Hepatocyte (in vitro differentiated cells): ENCODE measurements at regions not wholly inside any gene's neighbourhood (a gene's known extent, or its start where the extent isn't known, plus 50 kb on each side); places are given as distances from the start of the nearest gene placed in this dataset.

Experiments used
- DNase-seq: peaks from one replicate; pipeline ENCODE4 v3.0.0-alpha.2; 2016; ENCODE audit warnings: low spot score
- H2AFZ ChIP-seq: fragments of 200-600 bp; sonication (generic); 2 replicates; pipeline ENCODE4 v1.6.0; 2016; ENCODE audit warnings: antibody characterized with exemption, mild to moderate bottlenecking
- H3K27ac ChIP-seq: fragments of 200-600 bp; sonication (generic); 2 replicates; pipeline ENCODE4 v1.5.1; 2016; ENCODE audit warnings: mild to moderate bottlenecking
- H3K27me3 ChIP-seq: fragments of 200-600 bp; sonication (generic); 2 replicates; pipeline ENCODE4 v1.6.1; 2016
- H3K36me3 ChIP-seq: fragments of 200-600 bp; sonication (generic); replicated peaks from 2 replicates; pipeline ENCODE4 v1.5.1; 2016; ENCODE audit warnings: low read depth; ENCODE audit not compliant: insufficient read depth
- H3K4me1 ChIP-seq: fragments of 200-600 bp; sonication (generic); 2 replicates; pipeline ENCODE4 v1.5.1; 2016; ENCODE audit warnings: mild to moderate bottlenecking, moderate library complexity; ENCODE audit not compliant: insufficient read depth
- H3K4me2 ChIP-seq: fragments of 200-600 bp; sonication (generic); 2 replicates; pipeline ENCODE4 v1.6.0; 2016
- H3K4me3 ChIP-seq: fragments of 200-600 bp; sonication (generic); 2 replicates; pipeline ENCODE4 v1.5.1; 2016; ENCODE audit warnings: mild to moderate bottlenecking
- H3K79me2 ChIP-seq: fragments of 200-600 bp; sonication (generic); 2 replicates; pipeline ENCODE4 v1.6.0; 2017; ENCODE audit warnings: mild to moderate bottlenecking
- H3K9me2 ChIP-seq: fragments of 200-600 bp; sonication (generic); replicated peaks from 2 replicates; pipeline ENCODE4 v1.6.0; 2017; ENCODE audit warnings: mild to moderate bottlenecking; ENCODE audit not compliant: insufficient read depth
- H3K9me3 ChIP-seq: fragments of 200-600 bp; sonication (generic); 2 replicates; pipeline ENCODE4 v1.5.1; 2016; ENCODE audit warnings: low read depth, mild to moderate bottlenecking
- H4K20me1 ChIP-seq: fragments of 200-600 bp; sonication (generic); 2 replicates; pipeline ENCODE4 v1.6.0; 2016; ENCODE audit warnings: mild to moderate bottlenecking; ENCODE audit not compliant: insufficient read depth, poor library complexity, severe bottlenecking
- CTCF ChIP-seq: fragments of 200-600 bp; sonication (generic); IDR thresholded peaks from 2 replicates; pipeline ENCODE4 v1.5.1; 2016; ENCODE audit warnings: antibody characterized with exemption, mild to moderate bottlenecking; ENCODE audit not compliant: poor library complexity
- EZH2 ChIP-seq: fragments of 200-600 bp; sonication (generic); IDR thresholded peaks from 2 replicates; pipeline ENCODE4 v1.6.1; 2016; ENCODE audit warnings: antibody characterized with exemption, mild to moderate bottlenecking, borderline replicate concordance
- EZH2phosphoT487 ChIP-seq: fragments of 200-600 bp; sonication (generic); IDR thresholded peaks from one replicate; pipeline ENCODE4 v1.6.1; 2018; ENCODE audit warnings: antibody characterized with exemption, mild to moderate bottlenecking, low read depth, moderate library complexity; ENCODE audit not compliant: unreplicated experiment, severe bottlenecking
- WGBS: methylation state at CpG from one replicate; pipeline ENCODE4 v1.1.6; 2016; ENCODE audit warnings: low lambda C conversion rate; ENCODE audit errors: missing lambda C conversion rate; 5-methylcytosine and 5-hydroxymethylcytosine counted together

GRCh38 chr22:22185844-22186499, 58.6 kb upstream of the VPREB1 start:
- Histone ChIP-seq H3K4me2 (no peak overlapping the region), H3K27me3 (peaks cover 35% of the 10 kb centered on the region), H3K9me3 (no peaks in the 10 kb centered on the region), H3K9me2 (no peaks in the 10 kb centered on the region), H3K4me1 (no peaks in the 10 kb centered on the region), H3K79me2 (no peaks in the 10 kb centered on the region), H4K20me1 (no peaks in the 10 kb centered on the region), H3K27ac (no peak overlapping the region), H2AFZ (no peak overlapping the region), H3K4me3 (no peak overlapping the region), H3K36me3 (no peaks in the 10 kb centered on the region)
- no peak for DNase-seq
- TF ChIP-seq EZH2: no peak
- TF ChIP-seq CTCF: no peak
- 64% methylated on average over 5 of the region's 5 CpGs for WGBS

GRCh38 chr22:22185217-22185616, 59.4 kb upstream of the VPREB1 start:
- Histone ChIP-seq H3K36me3 (no peaks in the 10 kb centered on the region), H3K4me1 (no peaks in the 10 kb centered on the region), H3K9me2 (no peaks in the 10 kb centered on the region), H3K79me2 (no peaks in the 10 kb centered on the region), H3K27ac (no peak overlapping the region), H2AFZ (no peak overlapping the region), H4K20me1 (no peaks in the 10 kb centered on the region), H3K9me3 (no peaks in the 10 kb centered on the region), H3K27me3 (peaks cover 35% of the 10 kb centered on the region), H3K4me2 (no peak overlapping the region), H3K4me3 (no peak overlapping the region)
- DNase-seq: no peak
- WGBS: 76% methylated on average over 3 of the region's 3 CpGs
- TF ChIP-seq EZH2 (no peak), EZH2phosphoT487 (no peak), CTCF (no peak)

- Histone ChIP-seq H2AFZ (no peak overlapping the region), H3K27ac (no peak overlapping the region), H3K79me2 (no peaks in the 10 kb centered on the region), H3K9me3 (no peaks in the 10 kb centered on the region), H3K36me3 (no peaks in the 10 kb centered on the region), H4K20me1 (no peaks in the 10 kb centered on the region), H3K27me3 (peaks cover 35% of the 10 kb centered on the region), H3K4me3 (no peak overlapping the region), H3K9me2 (no peaks in the 10 kb centered on the region), H3K4me2 (no peak overlapping the region), H3K4me1 (no peaks in the 10 kb centered on the region)
- TF ChIP-seq CTCF (no peak), EZH2 (no peak), EZH2phosphoT487 (no peak)
- 75% methylated on average over 6 of the region's 6 CpGs for WGBS
- no peak for DNase-seq
Measured at GRCh38 chr22:22184277-22184807, 60.2 kb upstream of the VPREB1 start.

GRCh38 chr22:22182990-22183264, 61.7 kb upstream of the VPREB1 start:
- Histone ChIP-seq H3K79me2 (no peaks in the 10 kb centered on the region), H3K4me3 (no peak overlapping the region), H3K36me3 (no peaks in the 10 kb centered on the region), H3K4me1 (no peaks in the 10 kb centered on the region), H3K4me2 (no peak overlapping the region), H3K9me2 (no peaks in the 10 kb centered on the region), H2AFZ (no peak overlapping the region), H3K27ac (no peak overlapping the region), H3K27me3 (peaks cover 35% of the 10 kb centered on the region), H3K9me3 (no peaks in the 10 kb centered on the region), H4K20me1 (no peaks in the 10 kb centered on the region)
- TF ChIP-seq EZH2: no peak
- no peak for TF ChIP-seq CTCF
- no peak for TF ChIP-seq EZH2phosphoT487
- DNase-seq: no peak
